ENCODE measurements at regions not wholly inside any gene's neighbourhood (a gene's known extent, or its start where the extent isn't known, plus 50 kb on each side); places are given as distances from the start of the nearest gene placed in this dataset.

- no peak for DNase-seq (ENCODE audit: low spot score)
- no peaks in the 10 kb centered on the region for H3K79me1 ChIP-seq (ENCODE audit: low read depth, low read length)
- no peak overlapping the region for H3K14ac ChIP-seq (ENCODE audit: low read length)
- no peaks in the 10 kb centered on the region for H3K9me3 ChIP-seq (replicated peaks in 1 of 2; ENCODE audit: control insufficient read depth in 2 of 2, insufficient read depth in 1 of 2, low read depth in 1 of 2, low read length in 2 of 2)
- H2BK15ac ChIP-seq (ENCODE audit: low read length), result no peak overlapping the region
- H2BK5ac ChIP-seq (ENCODE audit: low read length), result no peak overlapping the region
- no peak overlapping the region for H4K8ac ChIP-seq (ENCODE audit: low read depth, low read length)
- no peak overlapping the region for H3K4me3 ChIP-seq (ENCODE audit: low read length in 2 of 2)
- no peak overlapping the region for H2BK12ac ChIP-seq (ENCODE audit: low read length)
- no CpG with 5 or more reads among the region's 3 CpGs for WGBS, 2 donors (ENCODE audit: extremely low coverage in 2 of 2, insufficient read length in 2 of 2, insufficient replicate concordance in 1 of 2)
- H3K9ac ChIP-seq (ENCODE audit: low read depth, low read length, poor library complexity), result no peak overlapping the region
- H3K4ac ChIP-seq (ENCODE audit: low read length), result no peak overlapping the region
- H3K36me3 ChIP-seq (replicated peaks in 1 of 2; ENCODE audit: control insufficient read depth in 2 of 2, insufficient read depth in 2 of 2, low read length in 2 of 2), result no peaks in the 10 kb centered on the region
- H3K23ac ChIP-seq (ENCODE audit: low read depth, low read length, poor library complexity), result no peak overlapping the region
- H3K18ac ChIP-seq (ENCODE audit: low read length), result no peak overlapping the region
- H3K27me3 ChIP-seq (ENCODE audit: control insufficient read depth in 3 of 3, insufficient read depth in 3 of 3, low read depth in 1 of 3, low read length in 3 of 3), result no peaks in the 10 kb centered on the region
- H3K4me2 ChIP-seq (ENCODE audit: insufficient read depth, low read length, poor library complexity, severe bottlenecking), result no peak overlapping the region
- no peak overlapping the region for H2AFZ ChIP-seq (ENCODE audit: low read length)
- H3K4me1 ChIP-seq (ENCODE audit: control insufficient read depth in 2 of 2, insufficient read depth in 1 of 2, low read depth in 1 of 2, low read length in 2 of 2), result no peaks in the 10 kb centered on the region
- H2AK5ac ChIP-seq (ENCODE audit: low read depth, low read length), result no peak overlapping the region
- no peak overlapping the region for H4K91ac ChIP-seq (ENCODE audit: low read depth, low read length, poor library complexity)
- H2BK120ac ChIP-seq (ENCODE audit: low read depth, low read length), result no peak overlapping the region
- no peak overlapping the region for H3K27ac ChIP-seq (replicated peaks; ENCODE audit: low read length)
Observed at GRCh38 chr9:80009204-80009603, 437.4 kb downstream of the TLE4 start.

- Histone ChIP-seq H2BK15ac (ENCODE audit: low read length) (no peak overlapping the region), H3K27ac (replicated peaks; ENCODE audit: low read length) (no peak overlapping the region), H2BK12ac (ENCODE audit: low read length) (no peak overlapping the region), H3K18ac (ENCODE audit: low read length) (no peak overlapping the region), H3K23ac (ENCODE audit: low read depth, low read length, poor library complexity) (no peak overlapping the region), H4K8ac (ENCODE audit: low read depth, low read length) (no peak overlapping the region), H2BK120ac (ENCODE audit: low read depth, low read length) (no peak overlapping the region), H2AFZ (ENCODE audit: low read length) (no peak overlapping the region), H3K14ac (ENCODE audit: low read length) (no peak overlapping the region), H3K4ac (ENCODE audit: low read length) (no peak overlapping the region), H3K27me3 (ENCODE audit: control insufficient read depth in 3 of 3, insufficient read depth in 3 of 3, low read depth in 1 of 3, low read length in 3 of 3) (no peaks in the 10 kb centered on the region), H3K4me1 (ENCODE audit: control insufficient read depth in 2 of 2, insufficient read depth in 1 of 2, low read depth in 1 of 2, low read length in 2 of 2) (no peaks in the 10 kb centered on the region), H4K91ac (ENCODE audit: low read depth, low read length, poor library complexity) (no peak overlapping the region), H3K79me1 (ENCODE audit: low read depth, low read length) (no peaks in the 10 kb centered on the region), H3K9me3 (replicated peaks in 1 of 2; ENCODE audit: control insufficient read depth in 2 of 2, insufficient read depth in 1 of 2, low read depth in 1 of 2, low read length in 2 of 2) (no peaks in the 10 kb centered on the region), H2AK5ac (ENCODE audit: low read depth, low read length) (no peak overlapping the region), H2BK5ac (ENCODE audit: low read length) (no peak overlapping the region), H3K9ac (ENCODE audit: low read depth, low read length, poor library complexity) (no peak overlapping the region), H3K4me2 (ENCODE audit: insufficient read depth, low read length, poor library complexity, severe bottlenecking) (no peak overlapping the region), H3K4me3 (ENCODE audit: low read length in 2 of 2) (no peak overlapping the region), H3K36me3 (replicated peaks in 1 of 2; ENCODE audit: control insufficient read depth in 2 of 2, insufficient read depth in 2 of 2, low read length in 2 of 2) (no peaks in the 10 kb centered on the region)
- DNase-seq (ENCODE audit: low spot score), result no peak
Observed at GRCh38 chr9:80004714-80005113, 432.9 kb downstream of the TLE4 start.

GRCh38 chr9:79990536-79990935 is 418.8 kb downstream of the TLE4 start:
- H4K8ac ChIP-seq (ENCODE audit: low read depth, low read length), result no peak overlapping the region
- no peak overlapping the region for H3K14ac ChIP-seq (ENCODE audit: low read length)
- no peak overlapping the region for H2BK12ac ChIP-seq (ENCODE audit: low read length)
- H3K4me1 ChIP-seq (ENCODE audit: control insufficient read depth in 2 of 2, insufficient read depth in 1 of 2, low read depth in 1 of 2, low read length in 2 of 2), result no peaks in the 10 kb centered on the region
- no peak overlapping the region for H3K23ac ChIP-seq (ENCODE audit: low read depth, low read length, poor library complexity)
- H3K9ac ChIP-seq (ENCODE audit: low read depth, low read length, poor library complexity), result no peak overlapping the region
- no peak for DNase-seq (ENCODE audit: low spot score)
- no peak overlapping the region for H2AFZ ChIP-seq (ENCODE audit: low read length)
- H2BK5ac ChIP-seq (ENCODE audit: low read length), result no peak overlapping the region
- no peak overlapping the region for H3K18ac ChIP-seq (ENCODE audit: low read length)
- no peak overlapping the region for H2BK15ac ChIP-seq (ENCODE audit: low read length)
- no CpG with 5 or more reads among the region's 1 CpG for WGBS, 2 donors (ENCODE audit: extremely low coverage in 2 of 2, insufficient read length in 2 of 2, insufficient replicate concordance in 1 of 2)
- no peak overlapping the region for H3K4ac ChIP-seq (ENCODE audit: low read length)
- no peak overlapping the region for H4K91ac ChIP-seq (ENCODE audit: low read depth, low read length, poor library complexity)
- H3K4me2 ChIP-seq (ENCODE audit: insufficient read depth, low read length, poor library complexity, severe bottlenecking), result no peak overlapping the region
- H3K27ac ChIP-seq (replicated peaks; ENCODE audit: low read length), result no peak overlapping the region
- H3K27me3 ChIP-seq (ENCODE audit: control insufficient read depth in 3 of 3, insufficient read depth in 3 of 3, low read depth in 1 of 3, low read length in 3 of 3), result no peaks in the 10 kb centered on the region
- no peaks in the 10 kb centered on the region for H3K36me3 ChIP-seq (replicated peaks in 1 of 2; ENCODE audit: control insufficient read depth in 2 of 2, insufficient read depth in 2 of 2, low read length in 2 of 2)
- H3K9me3 ChIP-seq (replicated peaks in 1 of 2; ENCODE audit: control insufficient read depth in 2 of 2, insufficient read depth in 1 of 2, low read depth in 1 of 2, low read length in 2 of 2), result no peaks in the 10 kb centered on the region
- H3K4me3 ChIP-seq (ENCODE audit: low read length in 2 of 2), result no peak overlapping the region
- H2AK5ac ChIP-seq (ENCODE audit: low read depth, low read length), result no peak overlapping the region
- no peak overlapping the region for H2BK120ac ChIP-seq (ENCODE audit: low read depth, low read length)
- no peaks in the 10 kb centered on the region for H3K79me1 ChIP-seq (ENCODE audit: low read depth, low read length)

- Histone ChIP-seq H3K9me3 (replicated peaks in 1 of 2; ENCODE audit: control insufficient read depth in 2 of 2, insufficient read depth in 1 of 2, low read depth in 1 of 2, low read length in 2 of 2) (no peaks in the 10 kb centered on the region), H2BK12ac (ENCODE audit: low read length) (no peak overlapping the region), H3K4me2 (ENCODE audit: insufficient read depth, low read length, poor library complexity, severe bottlenecking) (no peak overlapping the region), H3K79me1 (ENCODE audit: low read depth, low read length) (no peaks in the 10 kb centered on the region), H3K9ac (ENCODE audit: low read depth, low read length, poor library complexity) (no peak overlapping the region), H2BK120ac (ENCODE audit: low read depth, low read length) (no peak overlapping the region), H3K27me3 (ENCODE audit: control insufficient read depth in 3 of 3, insufficient read depth in 3 of 3, low read depth in 1 of 3, low read length in 3 of 3) (no peaks in the 10 kb centered on the region), H3K18ac (ENCODE audit: low read length) (no peak overlapping the region), H3K14ac (ENCODE audit: low read length) (no peak overlapping the region), H2AFZ (ENCODE audit: low read length) (no peak overlapping the region), H4K91ac (ENCODE audit: low read depth, low read length, poor library complexity) (no peak overlapping the region), H3K36me3 (replicated peaks in 1 of 2; ENCODE audit: control insufficient read depth in 2 of 2, insufficient read depth in 2 of 2, low read length in 2 of 2) (no peaks in the 10 kb centered on the region), H3K4me3 (ENCODE audit: low read length in 2 of 2) (no peak overlapping the region), H4K8ac (ENCODE audit: low read depth, low read length) (no peak overlapping the region), H3K4ac (ENCODE audit: low read length) (no peak overlapping the region), H3K27ac (replicated peaks; ENCODE audit: low read length) (no peak overlapping the region), H2AK5ac (ENCODE audit: low read depth, low read length) (no peak overlapping the region), H2BK5ac (ENCODE audit: low read length) (no peak overlapping the region), H2BK15ac (ENCODE audit: low read length) (no peak overlapping the region), H3K23ac (ENCODE audit: low read depth, low read length, poor library complexity) (no peak overlapping the region), H3K4me1 (ENCODE audit: control insufficient read depth in 2 of 2, insufficient read depth in 1 of 2, low read depth in 1 of 2, low read length in 2 of 2) (peaks cover 2% of the 10 kb centered on the region in 2 donors)
- no peak for DNase-seq (ENCODE audit: low spot score)
- WGBS, 2 donors (ENCODE audit: extremely low coverage in 2 of 2, insufficient read length in 2 of 2, insufficient replicate concordance in 1 of 2), result no CpG with 5 or more reads among the region's 7 CpGs
Observed at GRCh38 chr9:79989079-79989478, 417.3 kb downstream of the TLE4 start.
